HG03103 (cell line): ENCODE measurements at regions not wholly inside any gene's neighbourhood (a gene's known extent, or its start where the extent isn't known, plus 50 kb on each side); places are given as distances from the start of the nearest gene placed in this dataset.

Experiments
- ATAC-seq: cut with Tn5 transposase; IDR thresholded peaks from one replicate; pipeline ENCODE4 v1.9.1; 2021; ENCODE audit warnings: low read depth; ENCODE audit not compliant: unreplicated experiment

- no peak for ATAC-seq
Observed at GRCh38 chr6:14867802-14868201, 378.1 kb upstream of the JARID2 start.

GRCh38 chr6:14871221-14871620, 374.6 kb upstream of the JARID2 start:
- no peak for ATAC-seq

GRCh38 chr6:14873101-14873500, 372.8 kb upstream of the JARID2 start:
- ATAC-seq, result no peak

- no peak for ATAC-seq
Observed at GRCh38 chr6:14873781-14874441, 372.0 kb upstream of the JARID2 start.

- no peak for ATAC-seq
Observed at GRCh38 chr6:14874975-14875480, 370.8 kb upstream of the JARID2 start.

DNA sequence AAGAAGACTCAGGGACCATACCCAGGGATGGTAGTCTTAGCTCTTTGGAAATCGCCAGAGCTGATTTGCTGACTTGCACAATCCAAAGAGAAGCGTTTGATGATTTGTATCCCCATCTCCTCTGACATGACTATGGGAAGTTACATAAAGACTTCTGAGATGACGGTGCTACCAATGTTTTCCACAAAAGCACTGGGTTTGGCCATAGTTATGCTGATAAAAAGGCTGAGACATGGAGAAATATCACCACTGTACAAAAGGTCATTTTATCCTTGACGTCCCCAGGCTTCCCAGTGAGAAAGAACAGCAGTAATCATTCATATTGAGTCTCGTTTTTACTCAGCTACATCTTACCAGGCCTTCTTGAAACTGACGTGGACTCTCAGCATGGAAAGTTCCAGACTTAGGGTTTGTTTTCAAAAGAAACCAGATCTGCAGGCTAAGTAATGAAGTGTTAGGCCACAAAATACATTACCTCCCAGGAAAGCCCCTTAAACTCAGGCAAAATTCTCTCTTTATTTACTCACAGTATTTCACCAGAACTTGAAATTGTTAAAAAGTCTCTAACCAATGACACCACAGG, 370.3 kb upstream of the JARID2 start:
- ATAC-seq, result peak; percentile 41

DNA sequence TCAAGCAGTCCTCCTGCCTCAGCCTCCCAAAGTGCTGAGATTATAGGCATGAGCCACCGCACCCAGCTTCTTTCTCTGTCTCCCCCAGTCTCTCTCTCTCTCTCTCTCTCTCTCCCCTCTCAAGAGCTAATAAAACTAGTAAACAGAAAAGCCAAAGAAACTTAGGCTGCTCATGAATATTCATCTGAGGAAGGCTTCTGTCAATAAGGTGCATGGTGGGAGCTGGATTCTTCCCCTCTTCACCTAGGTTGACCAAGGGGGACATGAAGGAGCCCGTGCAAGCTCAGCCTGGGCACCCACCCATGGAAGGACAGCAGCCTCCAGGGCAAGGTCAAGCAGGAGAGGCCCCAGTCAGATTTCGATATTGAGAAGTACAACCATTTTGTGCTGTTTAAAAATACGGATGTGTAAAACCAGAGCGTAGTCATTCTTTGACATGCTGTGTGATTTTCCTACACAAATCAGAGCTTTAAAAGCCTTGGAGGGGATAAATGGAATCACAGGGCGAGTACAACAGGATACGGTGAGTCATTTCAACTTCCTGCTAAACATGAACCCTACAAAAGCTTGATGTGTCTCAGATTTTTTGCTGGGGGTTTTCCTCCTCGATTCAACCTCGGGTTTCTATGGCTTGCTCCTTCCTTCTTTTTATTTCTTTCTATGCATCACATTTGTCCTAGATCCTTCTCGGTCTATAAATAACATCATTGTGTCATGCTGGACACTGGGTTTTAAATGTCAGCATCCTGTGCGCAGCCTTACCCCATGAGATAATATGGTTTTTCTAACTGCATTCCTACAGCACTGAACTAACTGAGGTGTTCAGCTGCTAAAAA, 368.9 kb upstream of the JARID2 start:
- peak; percentile 42 for ATAC-seq

DNA sequence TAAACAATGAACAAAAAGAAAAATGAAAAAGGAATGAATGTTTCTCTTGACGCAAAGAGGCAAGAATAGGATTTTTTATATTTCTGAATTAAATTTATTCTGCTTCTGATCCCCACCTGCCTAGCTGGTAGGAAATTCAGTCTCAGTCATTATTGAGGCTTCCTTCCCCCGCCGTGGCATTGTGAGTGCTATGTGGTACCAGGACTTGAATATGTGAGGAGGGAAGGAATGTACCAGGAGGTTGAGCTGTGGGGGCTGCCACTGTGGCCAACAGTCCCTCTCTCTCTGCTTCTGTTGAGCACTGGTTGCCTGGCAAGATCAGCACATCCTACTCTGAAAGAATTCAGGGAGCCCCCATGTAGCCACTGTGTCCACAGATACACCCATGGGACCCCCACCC, 368.1 kb upstream of the JARID2 start:
- no peak for ATAC-seq

GRCh38 chr6:14880052-14880451, 365.8 kb upstream of the JARID2 start:
- ATAC-seq, result no peak

- ATAC-seq, result no peak
Observed at GRCh38 chr6:14880677-14881076, 365.2 kb upstream of the JARID2 start.

- no peak for ATAC-seq
Observed at GRCh38 chr6:14881398-14881797, 364.5 kb upstream of the JARID2 start.

- no peak for ATAC-seq
Observed at GRCh38 chr6:14882394-14883026, 363.4 kb upstream of the JARID2 start.

- ATAC-seq, result no peak
Observed at GRCh38 chr6:14883921-14884320, 361.9 kb upstream of the JARID2 start.

GRCh38 chr6:14885498-14885897, 360.4 kb upstream of the JARID2 start:
- ATAC-seq, result no peak

- no peak for ATAC-seq
Observed at GRCh38 chr6:14887181-14887580, 358.7 kb upstream of the JARID2 start.

- ATAC-seq, result no peak
Observed at GRCh38 chr6:14887986-14888574, 357.8 kb upstream of the JARID2 start.

DNA sequence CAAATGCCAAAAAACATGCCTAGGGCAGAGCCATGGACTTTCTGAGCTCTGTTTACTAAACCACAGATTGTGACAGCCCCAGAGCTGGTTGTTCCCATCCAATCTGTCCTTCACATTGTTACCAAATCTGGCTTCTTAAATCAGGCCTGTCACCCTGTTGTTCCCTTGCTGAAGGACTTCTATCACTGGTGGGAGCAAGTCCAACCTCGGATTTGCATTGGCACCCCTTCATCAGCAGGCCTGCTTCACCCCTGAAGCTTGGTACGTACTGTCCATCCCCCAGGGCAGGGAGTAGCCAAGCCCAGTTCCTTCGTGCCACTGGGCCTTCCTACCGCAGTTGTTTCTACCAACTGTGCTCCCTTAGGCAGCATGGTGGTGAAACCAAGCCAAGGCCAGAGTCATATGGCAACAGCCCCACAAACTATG, 357.3 kb upstream of the JARID2 start:
- ATAC-seq, result no peak

DNA sequence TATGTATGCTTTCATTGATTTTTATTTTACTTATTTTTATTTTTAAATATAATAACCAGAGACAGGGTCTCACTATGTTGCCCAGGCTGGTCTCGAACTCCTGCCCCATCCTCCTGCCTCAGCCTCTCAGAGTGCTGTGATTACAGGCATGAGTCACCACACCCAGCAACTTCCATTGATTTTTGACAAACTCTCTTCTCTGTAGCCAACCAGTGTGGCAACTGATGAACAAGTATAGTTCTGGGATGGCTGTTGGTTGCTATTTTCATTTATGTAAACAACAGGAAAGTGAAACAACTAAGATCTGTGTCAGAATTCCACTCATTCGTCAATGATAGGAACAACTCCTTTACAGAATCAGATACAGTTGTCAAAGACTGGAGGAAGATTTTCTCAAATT, 356.7 kb upstream of the JARID2 start:
- ATAC-seq, result no peak

DNA sequence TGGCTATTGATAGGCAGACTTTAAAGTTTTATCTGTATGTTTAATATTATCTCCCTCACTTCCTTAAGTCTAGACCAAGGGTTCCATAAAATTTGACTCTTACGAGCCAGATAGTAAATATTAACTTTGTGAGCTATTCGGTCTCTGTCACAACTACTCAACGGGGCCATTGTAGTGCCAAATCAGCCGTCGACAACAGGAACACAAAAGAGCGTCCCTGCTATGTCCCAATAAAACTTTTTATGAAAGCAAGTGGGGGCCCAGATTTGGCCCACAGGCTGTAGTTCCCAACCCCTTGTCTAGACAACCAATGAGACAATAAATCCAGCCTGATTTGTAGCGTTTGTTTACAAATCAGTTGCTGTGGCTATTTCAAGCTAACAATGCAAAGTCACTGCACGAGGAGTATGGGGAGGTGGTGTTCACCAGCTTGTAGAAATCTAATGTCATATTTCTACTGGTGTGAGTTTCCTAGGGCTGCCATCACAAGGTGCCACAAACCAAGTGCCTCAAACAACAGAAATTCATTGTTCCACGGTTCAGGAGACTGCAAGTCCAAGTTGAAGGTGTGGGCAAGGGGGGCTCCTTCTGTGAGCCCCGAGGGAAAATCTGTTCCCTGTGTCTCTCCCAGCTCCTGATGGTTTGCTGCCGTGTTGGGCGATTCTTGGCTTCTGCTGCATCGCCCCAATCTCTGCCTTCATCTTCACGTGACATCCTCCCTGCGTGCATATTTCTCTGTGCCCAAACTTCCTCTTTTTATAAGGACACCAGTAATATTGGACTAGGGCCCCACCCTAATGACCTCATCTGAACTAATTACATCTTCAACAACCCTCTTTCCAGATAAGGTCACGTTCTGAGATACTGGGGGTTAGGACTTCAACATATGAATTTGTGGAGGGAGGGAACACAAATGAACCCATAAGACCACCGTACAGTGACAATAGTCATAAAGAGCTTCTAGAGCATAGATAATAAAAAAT, 356.0 kb upstream of the JARID2 start:
- ATAC-seq, result no peak
